ENCODE measurements at regions not wholly inside any gene's neighbourhood (a gene's known extent, or its start where the extent isn't known, plus 50 kb on each side); places are given as distances from the start of the nearest gene placed in this dataset.

DNA sequence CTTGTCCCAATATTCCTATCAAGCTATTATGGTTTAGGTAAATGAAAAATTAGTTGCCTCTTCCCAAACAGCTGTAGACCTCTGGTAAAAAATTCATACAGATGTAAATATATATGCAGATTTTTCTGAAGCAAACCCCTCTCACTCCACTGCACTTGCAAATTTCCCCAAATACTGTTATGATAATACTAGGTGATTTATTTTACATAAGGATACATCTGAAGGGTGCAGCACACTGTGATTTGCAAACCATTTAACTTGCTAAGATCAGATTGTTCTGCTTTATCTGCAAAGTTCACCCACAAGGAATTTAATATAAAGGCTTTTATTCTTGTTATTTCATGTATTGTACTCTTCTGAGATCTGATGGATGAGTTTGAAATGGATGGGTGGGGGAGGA is 177.0 kb downstream of the GPAT3 start:
- Histone ChIP-seq H3K4me3 (ENCODE audit: low read length) (no peak overlapping the region), H3K4me1 (ENCODE audit: insufficient read depth, low read length) (peaks cover 5% of the 10 kb centered on the region), H3K9me3 (ENCODE audit: low read length) (no peaks in the 10 kb centered on the region), H3K36me3 (ENCODE audit: insufficient read depth, low read length) (no peaks in the 10 kb centered on the region), H2AFZ (ENCODE audit: low read depth, low read length) (no peak overlapping the region), H3K27me3 (ENCODE audit: insufficient read depth, low read length) (no peaks in the 10 kb centered on the region)

DNA sequence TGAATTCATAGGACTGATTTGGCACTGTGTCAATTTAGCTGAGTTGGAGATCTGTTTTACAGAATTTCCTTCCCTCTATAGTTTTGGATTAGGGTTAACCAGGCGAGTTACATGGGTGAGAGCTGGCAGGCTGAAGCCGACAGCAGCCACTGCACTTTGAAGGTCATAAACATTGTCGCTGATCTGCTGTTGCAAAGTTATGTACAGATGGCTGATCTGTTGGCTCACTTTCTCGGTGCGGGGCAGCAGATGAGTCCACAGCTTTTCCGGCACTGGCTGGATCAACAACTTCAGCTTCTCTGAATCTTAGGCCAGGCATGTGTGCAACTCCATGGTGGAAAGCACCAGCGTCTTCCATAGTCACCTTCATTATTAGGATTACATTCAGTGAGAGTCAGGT is 173.7 kb downstream of the GPAT3 start:
- Histone ChIP-seq H2AFZ (ENCODE audit: low read depth, low read length) (no peak overlapping the region), H3K4me1 (ENCODE audit: insufficient read depth, low read length) (peaks cover 5% of the 10 kb centered on the region), H3K9me3 (ENCODE audit: low read length) (no peaks in the 10 kb centered on the region), H3K27me3 (ENCODE audit: insufficient read depth, low read length) (no peaks in the 10 kb centered on the region), H3K4me3 (ENCODE audit: low read length) (no peak overlapping the region), H3K36me3 (ENCODE audit: insufficient read depth, low read length) (no peaks in the 10 kb centered on the region)

DNA sequence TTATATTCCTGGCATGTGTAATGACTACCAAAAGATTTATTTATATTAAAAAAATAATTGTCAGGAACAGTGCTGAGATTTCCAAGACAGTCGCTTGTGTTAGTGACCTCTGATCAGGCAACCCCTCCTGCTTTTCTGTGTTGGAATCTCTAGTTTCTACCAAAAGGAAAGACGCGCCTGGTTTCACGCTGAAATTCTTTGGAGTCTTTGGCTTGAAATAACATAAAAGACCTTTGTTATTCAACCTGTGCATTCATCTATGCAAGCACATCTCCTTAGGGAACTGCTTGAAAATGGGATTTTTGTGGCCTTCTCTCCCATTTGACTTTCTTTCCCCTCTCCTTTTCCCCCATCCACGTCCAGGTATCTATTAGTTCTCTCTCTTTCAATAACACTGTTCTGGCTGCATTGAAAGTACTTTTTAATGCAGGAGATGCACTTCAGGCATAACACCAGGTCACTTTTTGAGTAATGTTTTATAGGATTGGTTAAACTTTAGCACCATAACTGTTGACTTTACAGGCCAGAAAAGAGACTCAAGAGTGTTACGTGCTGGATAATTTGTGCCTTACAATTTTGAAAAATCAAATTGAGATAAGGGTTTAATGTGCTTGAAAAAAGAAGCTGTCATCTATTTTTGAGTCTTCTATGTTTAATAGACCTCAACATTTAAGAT is 172.7 kb downstream of the GPAT3 start:
- H3K27me3 ChIP-seq (ENCODE audit: insufficient read depth, low read length), result no peaks in the 10 kb centered on the region
- no peak overlapping the region for H2AFZ ChIP-seq (ENCODE audit: low read depth, low read length)
- peaks cover 5% of the 10 kb centered on the region for H3K4me1 ChIP-seq (ENCODE audit: insufficient read depth, low read length)
- no peaks in the 10 kb centered on the region for H3K36me3 ChIP-seq (ENCODE audit: insufficient read depth, low read length)
- no peak overlapping the region for H3K4me3 ChIP-seq (ENCODE audit: low read length)
- H3K9me3 ChIP-seq (ENCODE audit: low read length), result no peaks in the 10 kb centered on the region

DNA sequence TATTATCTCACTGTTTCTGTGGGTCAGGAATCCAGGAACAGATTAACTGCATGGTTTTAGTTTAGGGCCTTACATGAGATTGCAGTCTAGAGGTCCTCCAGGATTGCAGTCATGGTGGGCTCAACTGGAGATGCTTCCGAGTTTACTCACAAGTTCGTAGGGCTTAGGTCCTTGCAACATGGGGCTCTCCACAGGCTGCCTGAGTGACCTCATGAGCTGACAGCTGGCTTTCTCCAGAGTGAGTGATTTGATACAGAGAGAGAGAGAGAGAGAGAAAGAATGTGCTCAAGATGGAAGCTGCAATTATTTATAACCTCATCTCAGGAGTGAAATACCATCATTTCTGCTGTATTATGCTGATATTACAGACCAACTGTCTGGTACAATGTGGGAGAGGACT is 168.9 kb downstream of the GPAT3 start:
- Histone ChIP-seq H3K36me3 (ENCODE audit: insufficient read depth, low read length) (no peaks in the 10 kb centered on the region), H3K4me3 (ENCODE audit: low read length) (no peak overlapping the region), H3K27me3 (ENCODE audit: insufficient read depth, low read length) (no peaks in the 10 kb centered on the region), H2AFZ (ENCODE audit: low read depth, low read length) (no peak overlapping the region), H3K4me1 (ENCODE audit: insufficient read depth, low read length) (peaks cover 5% of the 10 kb centered on the region), H3K9me3 (ENCODE audit: low read length) (no peaks in the 10 kb centered on the region)

DNA sequence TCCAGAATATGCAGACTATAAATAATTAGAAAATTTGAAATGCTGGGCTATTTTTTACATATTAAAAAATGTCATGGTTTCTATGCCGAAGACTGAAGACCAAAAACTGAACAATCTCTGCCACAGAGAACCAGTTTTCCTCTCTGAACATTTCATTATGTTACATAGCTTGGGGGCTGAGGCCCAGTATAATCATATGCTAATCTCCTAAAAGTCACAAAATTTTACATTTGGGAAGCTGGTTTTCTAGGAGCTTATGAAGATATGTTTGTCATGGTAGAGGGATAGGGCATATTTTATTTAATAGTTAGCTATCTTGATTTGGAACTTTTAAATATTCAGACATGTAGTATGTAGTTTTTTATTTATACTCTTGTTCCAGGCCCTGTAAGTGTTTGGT is 167.8 kb downstream of the GPAT3 start:
- Histone ChIP-seq H3K9me3 (ENCODE audit: low read length) (no peaks in the 10 kb centered on the region), H3K4me3 (ENCODE audit: low read length) (no peak overlapping the region), H3K4me1 (ENCODE audit: insufficient read depth, low read length) (peaks cover 4% of the 10 kb centered on the region), H3K27me3 (ENCODE audit: insufficient read depth, low read length) (no peaks in the 10 kb centered on the region), H3K36me3 (ENCODE audit: insufficient read depth, low read length) (no peaks in the 10 kb centered on the region), H2AFZ (ENCODE audit: low read depth, low read length) (no peak overlapping the region)

- no peaks in the 10 kb centered on the region for H3K9me3 ChIP-seq (ENCODE audit: low read length)
- no peak overlapping the region for H2AFZ ChIP-seq (ENCODE audit: low read depth, low read length)
- H3K27me3 ChIP-seq (ENCODE audit: insufficient read depth, low read length), result no peaks in the 10 kb centered on the region
- no peak overlapping the region for H3K4me3 ChIP-seq (ENCODE audit: low read length)
- no peaks in the 10 kb centered on the region for H3K36me3 ChIP-seq (ENCODE audit: insufficient read depth, low read length)
- no peaks in the 10 kb centered on the region for H3K4me1 ChIP-seq (ENCODE audit: insufficient read depth, low read length)
Observed at GRCh38 chr4:83701041-83701440, 165.1 kb downstream of the GPAT3 start.

GRCh38 chr4:83699358-83699757 is 163.4 kb downstream of the GPAT3 start:
- Histone ChIP-seq H2AFZ (ENCODE audit: low read depth, low read length) (no peak overlapping the region), H3K4me3 (ENCODE audit: low read length) (no peak overlapping the region), H3K9me3 (ENCODE audit: low read length) (no peaks in the 10 kb centered on the region), H3K36me3 (ENCODE audit: insufficient read depth, low read length) (no peaks in the 10 kb centered on the region), H3K4me1 (ENCODE audit: insufficient read depth, low read length) (no peaks in the 10 kb centered on the region), H3K27me3 (ENCODE audit: insufficient read depth, low read length) (no peaks in the 10 kb centered on the region)

DNA sequence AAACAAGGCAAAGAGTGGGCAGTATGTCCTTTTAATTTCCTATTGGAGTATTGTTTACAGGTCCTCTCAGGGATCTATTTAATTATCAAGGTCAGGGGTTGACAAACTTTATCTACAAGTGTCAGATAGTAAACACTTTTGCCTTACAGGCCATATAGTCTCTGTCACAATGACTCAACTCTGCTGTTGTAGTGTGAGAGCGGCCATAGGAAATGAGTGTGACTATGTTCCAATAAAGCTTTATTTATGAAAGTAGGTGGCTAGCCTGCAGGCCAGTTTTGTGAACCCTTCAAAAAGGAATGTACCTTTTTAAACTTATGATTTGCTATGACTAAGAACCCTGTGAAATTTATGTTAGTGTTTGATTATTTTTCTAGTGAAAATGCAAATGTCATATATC is 156.1 kb downstream of the GPAT3 start:
- H3K27me3 ChIP-seq (ENCODE audit: insufficient read depth, low read length), result peaks cover 3% of the 10 kb centered on the region
- no peaks in the 10 kb centered on the region for H3K9me3 ChIP-seq (ENCODE audit: low read length)
- H3K4me1 ChIP-seq (ENCODE audit: insufficient read depth, low read length), result no peaks in the 10 kb centered on the region
- no peaks in the 10 kb centered on the region for H3K36me3 ChIP-seq (ENCODE audit: insufficient read depth, low read length)
- no peak overlapping the region for H2AFZ ChIP-seq (ENCODE audit: low read depth, low read length)
- H3K4me3 ChIP-seq (ENCODE audit: low read length), result no peak overlapping the region

DNA sequence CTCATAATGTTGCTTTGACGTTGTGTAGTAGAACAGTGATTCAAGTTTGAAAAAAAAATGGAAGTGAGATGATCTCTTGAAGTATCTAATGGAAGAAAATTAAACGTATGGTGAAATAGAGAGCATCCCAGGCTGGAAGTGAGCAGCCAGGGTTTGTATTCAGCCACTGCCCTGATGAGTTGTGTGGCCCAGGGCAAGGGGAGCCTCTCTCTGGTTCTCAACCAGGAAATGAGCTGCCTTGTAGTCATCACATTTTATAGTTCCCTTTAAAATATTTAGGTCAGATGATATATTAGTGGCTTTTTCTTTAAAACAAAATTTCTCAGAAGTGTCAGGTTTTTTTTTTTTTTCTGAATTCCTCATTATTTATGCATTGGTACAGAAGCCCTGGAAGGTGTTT is 150.3 kb downstream of the GPAT3 start:
- Histone ChIP-seq H3K9me3 (ENCODE audit: low read length) (no peaks in the 10 kb centered on the region), H3K4me1 (ENCODE audit: insufficient read depth, low read length) (no peaks in the 10 kb centered on the region), H3K4me3 (ENCODE audit: low read length) (no peak overlapping the region), H2AFZ (ENCODE audit: low read depth, low read length) (no peak overlapping the region), H3K36me3 (ENCODE audit: insufficient read depth, low read length) (no peaks in the 10 kb centered on the region), H3K27me3 (ENCODE audit: insufficient read depth, low read length) (peaks cover 3% of the 10 kb centered on the region)

DNA sequence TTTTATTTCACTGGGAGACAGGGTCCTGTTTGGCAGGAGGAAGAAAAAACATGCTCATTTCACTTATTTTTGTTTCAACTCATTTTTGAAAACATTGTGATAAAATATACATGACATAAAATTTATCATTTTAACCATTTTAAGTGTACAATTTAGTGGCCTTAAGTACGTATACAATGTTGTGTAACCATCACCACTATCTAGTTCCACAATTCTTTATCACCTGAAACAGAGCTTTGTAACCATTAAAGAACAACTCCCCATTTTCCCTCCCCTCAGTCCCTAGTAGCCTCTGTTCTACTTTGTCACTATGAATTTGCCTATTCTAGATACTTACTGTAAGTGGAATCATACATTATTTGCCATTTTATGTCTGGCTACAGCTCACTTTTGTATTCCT is 143.8 kb downstream of the GPAT3 start:
- H3K4me3 ChIP-seq (ENCODE audit: low read length), result no peak overlapping the region
- no peaks in the 10 kb centered on the region for H3K27me3 ChIP-seq (ENCODE audit: insufficient read depth, low read length)
- H3K9me3 ChIP-seq (ENCODE audit: low read length), result no peaks in the 10 kb centered on the region
- H3K36me3 ChIP-seq (ENCODE audit: insufficient read depth, low read length), result no peaks in the 10 kb centered on the region
- no peaks in the 10 kb centered on the region for H3K4me1 ChIP-seq (ENCODE audit: insufficient read depth, low read length)
- no peak overlapping the region for H2AFZ ChIP-seq (ENCODE audit: low read depth, low read length)

DNA sequence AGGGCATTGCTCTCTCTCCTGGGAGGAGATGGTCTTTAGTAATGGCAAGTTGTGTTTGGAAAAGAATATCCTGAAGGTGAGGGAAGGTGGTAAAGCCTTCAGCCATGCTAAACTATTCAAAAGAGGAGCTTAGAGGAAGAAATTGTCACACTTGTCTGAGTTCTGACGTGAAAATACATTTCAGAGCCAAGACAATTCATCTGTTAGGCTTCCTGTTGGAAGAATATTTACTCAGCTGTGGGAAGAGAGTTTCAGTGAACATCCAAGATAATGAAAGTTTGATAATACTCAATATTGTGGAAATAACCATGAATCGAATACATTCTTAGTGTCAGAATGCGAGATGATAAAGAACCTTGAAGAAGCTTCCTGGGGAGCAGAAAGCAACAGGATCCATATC is 143.3 kb downstream of the GPAT3 start:
- Histone ChIP-seq H3K27me3 (ENCODE audit: insufficient read depth, low read length) (no peaks in the 10 kb centered on the region), H3K4me3 (ENCODE audit: low read length) (no peak overlapping the region), H2AFZ (ENCODE audit: low read depth, low read length) (no peak overlapping the region), H3K4me1 (ENCODE audit: insufficient read depth, low read length) (no peaks in the 10 kb centered on the region), H3K36me3 (ENCODE audit: insufficient read depth, low read length) (no peaks in the 10 kb centered on the region), H3K9me3 (ENCODE audit: low read length) (no peaks in the 10 kb centered on the region)

- Histone ChIP-seq H3K9me3 (ENCODE audit: low read length) (no peaks in the 10 kb centered on the region), H3K27me3 (ENCODE audit: insufficient read depth, low read length) (no peaks in the 10 kb centered on the region), H3K36me3 (ENCODE audit: insufficient read depth, low read length) (no peaks in the 10 kb centered on the region), H2AFZ (ENCODE audit: low read depth, low read length) (no peak overlapping the region), H3K4me1 (ENCODE audit: insufficient read depth, low read length) (no peaks in the 10 kb centered on the region), H3K4me3 (ENCODE audit: low read length) (no peak overlapping the region)
Observed at GRCh38 chr4:83677656-83678055, 141.7 kb downstream of the GPAT3 start.

DNA sequence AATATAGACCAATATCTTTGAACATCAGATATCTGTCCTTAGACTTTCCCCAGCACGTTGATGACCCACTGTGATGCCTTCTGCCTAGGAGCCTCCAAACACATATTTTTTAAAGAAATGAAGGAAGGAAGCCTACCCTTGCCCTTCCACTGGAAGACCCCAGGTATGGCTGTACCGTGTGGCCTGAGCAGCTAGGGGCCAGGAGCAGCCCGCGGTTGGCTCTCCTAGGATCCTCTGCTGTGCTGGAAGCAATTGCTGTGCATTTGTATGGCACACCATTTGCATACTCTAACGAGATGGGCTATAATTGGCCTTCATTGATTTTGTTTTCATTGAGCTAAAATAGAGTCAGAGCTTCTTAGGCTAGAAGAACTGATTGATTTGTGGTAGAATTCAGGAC is 128.8 kb downstream of the GPAT3 start:
- Histone ChIP-seq H3K9me3 (ENCODE audit: low read length) (no peaks in the 10 kb centered on the region), H2AFZ (ENCODE audit: low read depth, low read length) (no peak overlapping the region), H3K27me3 (ENCODE audit: insufficient read depth, low read length) (no peaks in the 10 kb centered on the region)

DNA sequence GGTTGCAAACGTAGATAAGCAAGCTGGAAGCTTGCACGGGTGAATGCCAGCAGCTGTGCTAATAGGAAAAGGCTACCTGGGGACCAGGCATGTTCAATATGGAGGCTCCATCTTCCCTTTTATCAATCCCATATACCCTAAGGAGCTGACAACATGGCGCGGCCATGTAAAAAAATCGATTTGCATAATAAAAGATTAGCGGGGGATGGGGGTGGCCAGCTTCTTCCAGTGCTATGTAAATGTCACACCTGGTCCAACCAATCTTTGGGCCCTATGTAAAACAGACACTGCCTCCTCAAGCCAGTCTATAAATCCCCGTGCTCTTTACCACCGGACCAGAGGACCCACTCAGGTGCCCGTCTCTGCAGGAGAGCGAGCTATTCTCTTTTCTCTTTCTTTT is 128.2 kb downstream of the GPAT3 start:
- H3K36me3 ChIP-seq (ENCODE audit: insufficient read depth, low read length), result no peaks in the 10 kb centered on the region
- no peaks in the 10 kb centered on the region for H3K27me3 ChIP-seq (ENCODE audit: insufficient read depth, low read length)
- H2AFZ ChIP-seq (ENCODE audit: low read depth, low read length), result no peak overlapping the region
- H3K9me3 ChIP-seq (ENCODE audit: low read length), result no peaks in the 10 kb centered on the region
- no peak overlapping the region for H3K4me3 ChIP-seq (ENCODE audit: low read length)
- peaks cover 7% of the 10 kb centered on the region for H3K4me1 ChIP-seq (ENCODE audit: insufficient read depth, low read length)

More for the DNA sequence above, 128.8 kb downstream of the GPAT3 start:
- Histone ChIP-seq H3K36me3 (ENCODE audit: insufficient read depth, low read length) (no peaks in the 10 kb centered on the region), H3K4me1 (ENCODE audit: insufficient read depth, low read length) (peaks cover 4% of the 10 kb centered on the region), H3K4me3 (ENCODE audit: low read length) (no peak overlapping the region)
